Activated CD4-positive, alpha-beta memory T cell treated with anti-CD3 and anti-CD28 coated beads, Interleukin-2, amount 10 ng/mL, durations not matched to agents 7 days and 5 days (primary cell): ENCODE measurements at regions not wholly inside any gene's neighbourhood (a gene's known extent, or its start where the extent isn't known, plus 50 kb on each side); places are given as distances from the start of the nearest gene placed in this dataset.

ENCODE experiments used
- CTCF ChIA-PET: fragments of 350-600 bp; sonication (Branson Sonifier 250); formaldehyde crosslinking; loops from one replicate; lab custom pipeline; 2021; ENCODE audit warnings: antibody characterized with exemption, inconsistent platforms; lab: Charles Lee
- POLR2A ChIA-PET: fragments of 350-600 bp; sonication (Branson Sonifier 250); formaldehyde crosslinking; loops from one replicate; lab custom pipeline; 2021; ENCODE audit warnings: antibody characterized with exemption; lab: Charles Lee
- DNase-seq: peaks from one replicate; pipeline ENCODE4 v3.0.0-alpha.2; 2020
- H3K27ac Mint-ChIP-seq: one replicate; pipeline ENCODE4 v1.8.0; 2021; ENCODE audit warnings: mild to moderate bottlenecking, mixed read lengths
- H3K27me3 Mint-ChIP-seq: one replicate; pipeline ENCODE4 v1.8.0; 2021; ENCODE audit warnings: mixed read lengths
- H3K36me3 Mint-ChIP-seq: one replicate; pipeline ENCODE4 v1.8.0; 2021; ENCODE audit warnings: low read depth, mixed read lengths
- H3K4me1 Mint-ChIP-seq: one replicate; pipeline ENCODE4 v1.8.0; 2021; ENCODE audit warnings: mixed read lengths
- H3K4me3 Mint-ChIP-seq: one replicate; pipeline ENCODE4 v1.8.0; 2021; ENCODE audit warnings: mild to moderate bottlenecking, mixed read lengths
- H3K9me3 Mint-ChIP-seq: one replicate; pipeline ENCODE4 v1.8.0; 2021; ENCODE audit warnings: mixed read lengths

GRCh38 chr5:124417196-124417595, 329.2 kb downstream of the ZNF608 start:
- Mint-ChIP-seq H3K4me1 (no peaks in the 10 kb centered on the region), H3K27me3 (no peaks in the 10 kb centered on the region), H3K36me3 (no peaks in the 10 kb centered on the region), H3K4me3 (no peak overlapping the region), H3K9me3 (peaks cover 2% of the 10 kb centered on the region), H3K27ac (no peak overlapping the region)
- ChIA-PET CTCF (no interaction called here), POLR2A (no interaction called here)
- no peak for DNase-seq

DNA sequence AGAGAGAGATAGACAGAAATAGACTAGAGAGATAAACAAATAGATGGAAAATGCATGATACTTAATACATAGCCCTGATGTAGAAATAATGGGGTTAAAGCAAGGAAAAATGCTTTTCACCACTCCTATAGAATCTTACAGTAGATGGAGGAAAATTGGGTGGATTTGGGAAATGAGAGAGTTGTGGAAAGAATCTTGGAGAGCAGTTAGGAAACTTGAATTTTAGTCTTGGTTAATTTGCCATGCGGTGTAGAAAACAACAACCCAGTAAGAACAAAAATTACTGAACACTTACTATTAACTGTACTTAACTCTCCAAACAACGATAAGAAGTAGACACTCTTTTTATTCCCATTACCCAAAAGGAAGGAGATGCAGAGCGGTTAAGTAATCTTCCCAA, 329.8 kb downstream of the ZNF608 start:
- Mint-ChIP-seq H3K9me3 (peaks cover 2% of the 10 kb centered on the region), H3K27me3 (no peaks in the 10 kb centered on the region), H3K4me3 (no peak overlapping the region), H3K27ac (no peak overlapping the region), H3K36me3 (no peaks in the 10 kb centered on the region), H3K4me1 (no peaks in the 10 kb centered on the region)
- ChIA-PET POLR2A (no interaction called here), CTCF (no interaction called here)
- DNase-seq: no peak

- POLR2A ChIA-PET: no interaction called here
- no peak overlapping the region for H3K4me3 Mint-ChIP-seq
- H3K36me3 Mint-ChIP-seq: no peaks in the 10 kb centered on the region
- H3K4me1 Mint-ChIP-seq: no peaks in the 10 kb centered on the region
- H3K27me3 Mint-ChIP-seq: no peaks in the 10 kb centered on the region
- CTCF ChIA-PET: no interaction called here
- no peak for DNase-seq
- H3K9me3 Mint-ChIP-seq: no peaks in the 10 kb centered on the region
- no peak overlapping the region for H3K27ac Mint-ChIP-seq
Observed at GRCh38 chr5:124414973-124415372, 331.5 kb downstream of the ZNF608 start.

DNA sequence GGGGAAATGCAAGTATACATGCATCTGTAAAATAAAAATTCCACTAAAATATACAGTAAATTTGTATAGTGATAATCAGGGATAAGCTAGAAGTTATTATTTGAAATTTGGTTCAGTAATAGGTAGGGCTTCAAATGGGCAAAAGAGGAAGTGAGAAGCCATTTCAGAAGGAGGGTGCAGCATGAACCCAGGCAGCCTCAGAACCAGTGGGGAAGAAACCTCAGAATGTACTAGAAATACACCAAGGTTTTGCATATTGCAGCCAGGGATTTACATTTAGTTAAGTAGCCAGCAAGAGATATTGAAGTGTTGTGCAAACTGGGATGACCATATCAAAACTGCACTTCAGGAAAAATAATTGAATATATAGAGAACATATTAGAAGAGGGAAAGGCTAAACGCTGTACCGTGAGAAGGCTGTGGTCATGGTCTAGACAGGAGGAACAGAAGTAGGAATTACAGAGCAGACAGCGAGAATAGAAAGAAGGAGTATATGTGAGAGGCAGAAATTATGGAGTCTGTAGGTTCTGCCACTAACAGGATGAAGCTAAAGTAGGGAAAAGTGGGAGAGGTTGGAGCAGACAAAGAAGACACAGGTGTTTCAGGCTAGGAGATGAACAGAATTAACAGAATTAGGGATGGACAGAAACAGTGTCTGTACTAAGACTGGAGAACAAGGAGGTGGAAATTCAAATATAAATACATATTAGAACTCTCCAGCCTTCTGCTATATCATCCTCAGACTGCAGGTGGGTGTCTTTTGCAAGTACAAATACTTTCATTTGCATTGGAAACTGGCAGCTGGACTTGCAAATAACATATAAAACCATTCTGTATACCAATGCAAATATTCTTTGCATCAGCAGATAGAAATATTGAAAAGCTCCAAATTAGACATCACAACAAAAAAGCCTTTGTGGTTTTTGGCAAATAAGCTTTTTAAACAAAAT, 335.6 kb downstream of the ZNF608 start:
- Mint-ChIP-seq H3K4me1 (no peaks in the 10 kb centered on the region), H3K27ac (no peak overlapping the region), H3K4me3 (no peak overlapping the region), H3K36me3 (no peaks in the 10 kb centered on the region), H3K9me3 (no peaks in the 10 kb centered on the region), H3K27me3 (no peaks in the 10 kb centered on the region)
- POLR2A ChIA-PET: no interaction called here
- CTCF ChIA-PET: no interaction called here
- DNase-seq: no peak

DNA sequence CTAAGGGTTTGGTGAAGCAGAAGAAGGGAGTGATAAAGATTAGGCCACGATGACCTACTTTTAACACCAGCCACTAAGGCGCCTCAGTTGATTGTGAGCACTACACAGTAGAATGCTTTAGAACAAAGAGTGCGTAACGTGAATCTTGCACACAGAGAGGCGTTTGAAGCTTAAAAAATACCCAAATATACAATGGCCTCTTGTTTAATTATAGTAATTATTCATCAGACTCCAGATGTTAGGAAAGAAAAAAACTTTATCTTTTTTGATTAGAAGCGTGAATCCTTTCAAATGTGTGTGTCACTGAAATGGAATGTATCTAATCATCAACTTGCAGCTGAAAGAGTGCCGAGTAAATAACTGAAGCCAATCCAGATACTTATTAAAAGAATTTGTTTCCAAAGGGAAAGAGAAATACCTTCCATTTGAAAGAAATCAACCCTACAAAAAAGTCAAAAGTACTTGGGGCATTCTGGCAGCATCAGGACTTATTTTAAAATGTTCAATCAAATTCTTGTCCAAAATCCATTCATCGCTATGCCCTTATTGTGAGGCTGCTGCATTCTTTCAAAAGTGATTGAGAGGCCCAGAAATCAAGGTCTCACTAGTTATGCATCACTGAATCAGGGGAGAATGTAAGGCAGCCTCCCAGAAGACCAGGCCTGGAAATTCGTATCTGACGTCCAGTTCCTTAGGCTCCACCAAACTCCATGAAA, 337.5 kb downstream of the ZNF608 start:
- Mint-ChIP-seq H3K9me3 (no peaks in the 10 kb centered on the region), H3K36me3 (no peaks in the 10 kb centered on the region), H3K4me3 (no peak overlapping the region), H3K4me1 (no peaks in the 10 kb centered on the region), H3K27me3 (no peaks in the 10 kb centered on the region), H3K27ac (no peak overlapping the region)
- POLR2A ChIA-PET: no interaction called here
- CTCF ChIA-PET: no interaction called here
- no peak for DNase-seq

DNA sequence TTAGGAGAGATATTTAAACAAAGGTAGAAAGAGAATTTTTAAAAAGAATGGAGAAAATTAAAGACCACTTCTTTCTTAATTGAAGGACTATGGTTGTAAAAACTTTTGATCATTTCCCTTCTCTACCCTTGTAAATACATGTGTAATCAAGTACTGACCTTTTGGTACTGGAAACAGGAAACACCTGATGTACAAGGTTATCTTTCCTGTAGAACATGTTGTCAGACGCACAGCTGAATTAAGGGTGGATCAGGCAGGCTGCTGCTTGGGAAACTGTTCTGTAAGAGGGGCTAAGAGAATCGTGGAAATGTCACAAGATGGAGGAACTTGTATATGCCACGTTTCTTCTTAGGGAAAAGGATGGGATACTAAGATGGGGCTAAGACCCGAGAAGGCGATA, 341.6 kb downstream of the ZNF608 start:
- POLR2A ChIA-PET: no interaction called here
- Mint-ChIP-seq H3K27ac (no peak overlapping the region), H3K36me3 (no peaks in the 10 kb centered on the region), H3K4me1 (no peaks in the 10 kb centered on the region), H3K4me3 (no peak overlapping the region), H3K27me3 (no peaks in the 10 kb centered on the region), H3K9me3 (no peaks in the 10 kb centered on the region)
- DNase-seq: no peak
- CTCF ChIA-PET: no interaction called here

- CTCF ChIA-PET: no interaction called here
- POLR2A ChIA-PET: no interaction called here
- Mint-ChIP-seq H3K27me3 (no peaks in the 10 kb centered on the region), H3K27ac (no peak overlapping the region), H3K4me1 (no peaks in the 10 kb centered on the region), H3K9me3 (peaks cover 3% of the 10 kb centered on the region), H3K4me3 (no peak overlapping the region), H3K36me3 (no peaks in the 10 kb centered on the region)
- DNase-seq: no peak
Observed at GRCh38 chr5:124403281-124403680, 343.2 kb downstream of the ZNF608 start.

- DNase-seq: no peak
- CTCF ChIA-PET: no interaction called here
- no peaks in the 10 kb centered on the region for H3K36me3 Mint-ChIP-seq
- peaks cover 3% of the 10 kb centered on the region for H3K9me3 Mint-ChIP-seq
- H3K4me1 Mint-ChIP-seq: no peaks in the 10 kb centered on the region
- H3K4me3 Mint-ChIP-seq: no peak overlapping the region
- no peak overlapping the region for H3K27ac Mint-ChIP-seq
- POLR2A ChIA-PET: no interaction called here
- H3K27me3 Mint-ChIP-seq: no peaks in the 10 kb centered on the region
Observed at GRCh38 chr5:124402144-124402581, 344.3 kb downstream of the ZNF608 start.

GRCh38 chr5:124401476-124402143, 344.8 kb downstream of the ZNF608 start:
- no peaks in the 10 kb centered on the region for H3K4me1 Mint-ChIP-seq
- no peak overlapping the region for H3K4me3 Mint-ChIP-seq

GRCh38 chr5:124399426-124399961, 346.9 kb downstream of the ZNF608 start:
- H3K27me3 Mint-ChIP-seq: no peaks in the 10 kb centered on the region
- peaks cover 5% of the 10 kb centered on the region for H3K9me3 Mint-ChIP-seq
- H3K27ac Mint-ChIP-seq: no peak overlapping the region
- H3K36me3 Mint-ChIP-seq: no peaks in the 10 kb centered on the region
- CTCF ChIA-PET: no interaction called here
- no peaks in the 10 kb centered on the region for H3K4me1 Mint-ChIP-seq
- DNase-seq: no peak
- POLR2A ChIA-PET: no interaction called here
- H3K4me3 Mint-ChIP-seq: no peak overlapping the region

More at GRCh38 chr5:124401476-124402143, 344.8 kb downstream of the ZNF608 start:
- Mint-ChIP-seq H3K27ac (no peak overlapping the region), H3K9me3 (peaks cover 3% of the 10 kb centered on the region), H3K36me3 (no peaks in the 10 kb centered on the region), H3K27me3 (no peaks in the 10 kb centered on the region)
- ChIA-PET CTCF (no interaction called here), POLR2A (no interaction called here)
- DNase-seq: no peak

- Mint-ChIP-seq H3K36me3 (no peaks in the 10 kb centered on the region), H3K27me3 (no peaks in the 10 kb centered on the region), H3K27ac (no peak overlapping the region), H3K4me3 (no peak overlapping the region), H3K9me3 (peaks cover 5% of the 10 kb centered on the region), H3K4me1 (no peaks in the 10 kb centered on the region)
- ChIA-PET CTCF (no interaction called here), POLR2A (no interaction called here)
- DNase-seq: no peak
Observed at GRCh38 chr5:124398460-124398859, 348.0 kb downstream of the ZNF608 start.

DNA sequence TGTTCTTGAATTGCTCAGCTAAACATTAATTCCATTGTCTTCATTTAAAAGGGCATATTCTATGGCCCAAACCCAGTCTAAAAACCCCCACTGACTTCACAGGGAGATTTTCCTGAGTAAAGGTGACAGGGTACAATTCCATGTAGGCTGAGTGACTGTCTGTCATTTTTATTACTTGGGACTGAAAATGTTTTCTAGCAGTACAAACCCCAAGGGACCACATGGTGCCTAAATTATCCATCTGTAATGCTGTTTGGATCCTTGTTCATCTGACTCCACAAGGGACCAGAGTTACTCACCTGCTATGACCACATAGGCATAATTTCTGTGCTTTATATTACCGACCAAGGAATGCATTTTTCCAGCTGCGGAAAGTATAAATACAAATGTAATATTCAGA, 349.1 kb downstream of the ZNF608 start:
- H3K9me3 Mint-ChIP-seq: peaks cover 5% of the 10 kb centered on the region
- H3K4me1 Mint-ChIP-seq: no peaks in the 10 kb centered on the region
- no peak for DNase-seq
- ChIA-PET POLR2A (no interaction called here), CTCF (no interaction called here)
- H3K4me3 Mint-ChIP-seq: no peak overlapping the region
- H3K27ac Mint-ChIP-seq: no peak overlapping the region
- no peaks in the 10 kb centered on the region for H3K36me3 Mint-ChIP-seq
- no peaks in the 10 kb centered on the region for H3K27me3 Mint-ChIP-seq

GRCh38 chr5:124395926-124396325, 350.5 kb downstream of the ZNF608 start:
- Mint-ChIP-seq H3K4me1 (no peaks in the 10 kb centered on the region), H3K27me3 (no peaks in the 10 kb centered on the region), H3K27ac (no peak overlapping the region), H3K36me3 (no peaks in the 10 kb centered on the region), H3K9me3 (peaks cover 5% of the 10 kb centered on the region), H3K4me3 (no peak overlapping the region)
- DNase-seq: no peak
- POLR2A ChIA-PET: no interaction called here
- CTCF ChIA-PET: no interaction called here
